ENCODE measurements at regions not wholly inside any gene's neighbourhood (a gene's known extent, or its start where the extent isn't known, plus 50 kb on each side); places are given as distances from the start of the nearest gene placed in this dataset.

- H3K36me3 ChIP-seq (ENCODE audit: control insufficient read depth, insufficient read depth, low read length) = no peaks in the 10 kb centered on the region
- H2BK120ac ChIP-seq (ENCODE audit: low read depth, low read length) = no peak overlapping the region
- no peak overlapping the region for H2BK15ac ChIP-seq (ENCODE audit: low read depth, low read length)
- no peak overlapping the region for H3K27ac ChIP-seq (ENCODE audit: insufficient read depth, low read length)
- ChIA-PET CTCF (no interaction called here), POLR2A (ENCODE audit: unreplicated experiment) (no interaction called here)
- intact Hi-C loops (cut with micrococcal nuclease) = no loop called here
- H3K4ac ChIP-seq (ENCODE audit: low read depth, low read length) = no peak overlapping the region
- no peak overlapping the region for H3K9ac ChIP-seq (ENCODE audit: low read depth, low read length)
- no peaks in the 10 kb centered on the region for H3K27me3 ChIP-seq (ENCODE audit: control insufficient read depth, insufficient read depth, low read length)
- no peak overlapping the region for H4K91ac ChIP-seq (ENCODE audit: insufficient read depth, low read depth, low read length)
- H3K79me1 ChIP-seq (ENCODE audit: low read depth in 1 of 2, low read length in 2 of 2) = no peaks in the 10 kb centered on the region
- ATAC-seq (ENCODE audit: low read depth) (no peak), DNase-seq (no peak)
- no peaks in the 10 kb centered on the region for H3K9me1 ChIP-seq (ENCODE audit: insufficient read depth, low read length)
- no peak overlapping the region for H2AFZ ChIP-seq (replicated peaks; ENCODE audit: low read length, poor library complexity)
- in situ Hi-C loops (cut with MboI; ENCODE audit: low sequenced_read_pairs) = no loop called here
- H4K5ac ChIP-seq (ENCODE audit: low read depth, low read length) = no peak overlapping the region
- TF ChIP-seq SMC3 (IDR thresholded peaks at IDR 0.05; ENCODE audit: low read depth, low read length) = no peak
- no peaks in the 10 kb centered on the region for H3K4me1 ChIP-seq (ENCODE audit: control insufficient read depth, insufficient read depth, low read length)
- WGBS, 2 experiments (ENCODE audit: extremely low coverage in 2 of 2, insufficient read length in 1 of 2) = no CpG with 5 or more reads among the region's 1 CpG
- no peak overlapping the region for H3K14ac ChIP-seq (replicated peaks; ENCODE audit: low read depth, low read length)
- no peak overlapping the region for H3K56ac ChIP-seq (ENCODE audit: extremely low read depth, insufficient read depth, low read length)
- peaks cover 18% of the 10 kb centered on the region for H3K9me3 ChIP-seq (ENCODE audit: control insufficient read depth, insufficient read depth, low read length)
- no peak overlapping the region for H2BK5ac ChIP-seq (ENCODE audit: low read depth, low read length, poor library complexity, severe bottlenecking)
- no peak overlapping the region for H4K8ac ChIP-seq (ENCODE audit: low read depth in 2 of 2, low read length in 2 of 2)
- no peak overlapping the region for H3K4me2 ChIP-seq (ENCODE audit: low read depth, low read length)
- H3K4me3 ChIP-seq (ENCODE audit: insufficient read depth, low read depth, low read length) = no peak overlapping the region
- dilution Hi-C loops (cut with HindIII; ENCODE audit: low sequenced_read_pairs, unreplicated experiment) = no loop called here
- no peak overlapping the region for H2BK20ac ChIP-seq (ENCODE audit: low read depth, low read length)
- H3K23ac ChIP-seq (ENCODE audit: low read depth, low read length) = no peak overlapping the region
- H2AK5ac ChIP-seq (ENCODE audit: low read depth, low read length) = no peak overlapping the region
- no peak overlapping the region for H3K18ac ChIP-seq (ENCODE audit: low read depth, low read length)
- no TSS peak for BruUV-seq (replicated peaks)
- H2AK9ac ChIP-seq (replicated peaks; ENCODE audit: low read depth, low read length, poor library complexity) = no peak overlapping the region
- H4K20me1 ChIP-seq (ENCODE audit: insufficient read depth, low read length) = no peaks in the 10 kb centered on the region
These were observed 686.0 kb downstream of the STPG2 start for GRCh38 chr4:97457253-97457652.
